Testis (tissue), 2 donors: ENCODE measurements at regions not wholly inside any gene's neighbourhood (a gene's known extent, or its start where the extent isn't known, plus 50 kb on each side); places are given as distances from the start of the nearest gene placed in this dataset.

Experiments
- DNase-seq: peaks from one replicate; pipeline ENCODE4 v3.0.0-alpha.2; 2019
- H3K27ac ChIP-seq, 2 donors: fragments of 200-600 bp; sonication (generic); one replicate each; pipeline ENCODE4 v1.5.1; 2019
- H3K27me3 ChIP-seq: fragments of 200-600 bp; sonication (generic); one replicate; pipeline ENCODE4 v1.5.1; 2019
- H3K36me3 ChIP-seq: fragments of 200-600 bp; sonication (generic); one replicate; pipeline ENCODE4 v1.5.1; 2017; ENCODE audit warnings: low read depth; ENCODE audit errors: missing control alignments
- H3K4me1 ChIP-seq: fragments of 200-600 bp; sonication (generic); one replicate; pipeline ENCODE4 v1.5.1; 2019
- H3K4me3 ChIP-seq, 2 donors: fragments of 200-600 bp; sonication (generic); one replicate each; pipeline ENCODE4 v1.5.1; 2017 to 2019
- H3K9me3 ChIP-seq: fragments of 200-600 bp; sonication (generic); one replicate; pipeline ENCODE4 v1.5.1; 2017
- POLR2A ChIP-seq: fragments of 450-650 bp; IDR thresholded peaks from one replicate; pipeline ENCODE4 v1.6.1; 2017; ENCODE audit warnings: antibody characterized with exemption, mild to moderate bottlenecking, moderate library complexity
- WGBS, 2 donors: methylation state at CpG; one replicate each; pipeline ENCODE4 v1.1.5; 2018; 5-methylcytosine and 5-hydroxymethylcytosine counted together
- intact Hi-C: fragments of 100-400 bp; cut with DNase I; formaldehyde crosslinking; loops from one replicate; pipeline ENCODE4 v1.15.1; 2023; ENCODE audit warnings: low total_unique reads
- TF ChIP-seq, protein P1 (sequence below), 3 experiments: fragments of 450-650 bp in 2 of 3; fragments of 200-600 bp in 1 of 3; sonication (generic) in 1 of 3; IDR thresholded peaks; one replicate each; pipeline ENCODE4 v1.5.1; 2016 to 2019; ENCODE audit warnings: antibody characterized with exemption in 3 of 3, mild to moderate bottlenecking in 2 of 3, moderate library complexity in 1 of 3

DNA sequence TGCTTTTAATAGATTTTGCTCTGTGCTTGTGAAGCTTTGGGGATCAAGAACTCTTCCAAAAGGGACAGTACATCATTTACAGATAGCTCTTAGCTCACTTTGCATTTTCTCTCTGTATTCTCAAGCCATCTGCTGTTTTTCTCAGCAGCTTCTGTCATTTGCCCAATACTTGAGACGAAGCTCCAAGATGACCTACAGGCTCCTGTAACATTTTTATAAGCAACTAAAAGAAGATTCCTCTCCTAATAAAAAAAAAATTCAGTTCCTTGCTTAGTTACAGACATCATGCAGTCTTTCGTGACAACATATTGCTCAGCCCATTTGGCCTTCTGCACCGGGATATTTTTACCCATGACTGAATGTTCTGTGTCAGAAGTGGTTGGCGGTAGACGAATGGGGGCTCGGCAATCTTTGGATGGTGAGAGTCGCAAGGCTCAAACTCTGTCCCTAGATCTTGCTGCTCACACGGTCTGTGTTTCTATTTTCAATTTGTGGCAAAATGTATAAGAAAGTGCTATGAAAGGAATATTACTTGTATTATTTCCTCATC lies 215.6 kb downstream of the FSCB start:
- no peak for DNase-seq
- no peaks in the 10 kb centered on the region for H3K4me1 ChIP-seq
- intact Hi-C loops, result no loop called here
- H3K36me3 ChIP-seq, result no peaks in the 10 kb centered on the region
- no peaks in the 10 kb centered on the region for H3K27me3 ChIP-seq
- TF ChIP-seq, protein P1, sequence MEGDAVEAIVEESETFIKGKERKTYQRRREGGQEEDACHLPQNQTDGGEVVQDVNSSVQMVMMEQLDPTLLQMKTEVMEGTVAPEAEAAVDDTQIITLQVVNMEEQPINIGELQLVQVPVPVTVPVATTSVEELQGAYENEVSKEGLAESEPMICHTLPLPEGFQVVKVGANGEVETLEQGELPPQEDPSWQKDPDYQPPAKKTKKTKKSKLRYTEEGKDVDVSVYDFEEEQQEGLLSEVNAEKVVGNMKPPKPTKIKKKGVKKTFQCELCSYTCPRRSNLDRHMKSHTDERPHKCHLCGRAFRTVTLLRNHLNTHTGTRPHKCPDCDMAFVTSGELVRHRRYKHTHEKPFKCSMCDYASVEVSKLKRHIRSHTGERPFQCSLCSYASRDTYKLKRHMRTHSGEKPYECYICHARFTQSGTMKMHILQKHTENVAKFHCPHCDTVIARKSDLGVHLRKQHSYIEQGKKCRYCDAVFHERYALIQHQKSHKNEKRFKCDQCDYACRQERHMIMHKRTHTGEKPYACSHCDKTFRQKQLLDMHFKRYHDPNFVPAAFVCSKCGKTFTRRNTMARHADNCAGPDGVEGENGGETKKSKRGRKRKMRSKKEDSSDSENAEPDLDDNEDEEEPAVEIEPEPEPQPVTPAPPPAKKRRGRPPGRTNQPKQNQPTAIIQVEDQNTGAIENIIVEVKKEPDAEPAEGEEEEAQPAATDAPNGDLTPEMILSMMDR (IDR thresholded peaks at IDR 0.05), result no peak
- TF ChIP-seq POLR2A, result no peak
- no peak overlapping the region for H3K27ac ChIP-seq
- 70 to 78% methylated on average over 8 of the region's 8 CpGs for WGBS, 2 donors
- H3K4me3 ChIP-seq, result no peak overlapping the region
- H3K9me3 ChIP-seq, result no peaks in the 10 kb centered on the region

DNA sequence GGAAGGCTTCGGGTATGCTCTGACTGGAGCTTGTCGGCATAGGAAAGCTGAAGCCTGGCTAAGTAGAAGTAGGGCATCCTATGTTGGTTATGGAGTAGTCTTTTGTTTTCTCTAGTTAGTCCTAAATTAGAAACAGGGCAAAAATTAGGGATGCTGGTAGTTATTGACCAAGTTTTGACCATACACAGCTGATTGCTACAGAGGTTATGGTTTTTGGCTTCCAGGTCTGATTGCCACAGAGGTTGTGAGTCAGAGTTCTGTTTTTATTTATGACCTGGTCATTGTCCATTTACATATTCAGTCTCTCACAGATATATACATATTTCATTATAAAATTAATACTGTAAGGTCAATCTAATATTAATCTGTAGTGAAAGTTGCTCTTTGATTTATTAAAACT lies 219.2 kb downstream of the FSCB start:
- WGBS, 2 donors, result 88 to 94% methylated on average over 2 of the region's 2 CpGs
- no peak overlapping the region for H3K4me3 ChIP-seq
- H3K36me3 ChIP-seq, result no peaks in the 10 kb centered on the region
- no peak overlapping the region for H3K27ac ChIP-seq
- no peaks in the 10 kb centered on the region for H3K9me3 ChIP-seq
- no peaks in the 10 kb centered on the region for H3K4me1 ChIP-seq
- no peaks in the 10 kb centered on the region for H3K27me3 ChIP-seq
- no peak for DNase-seq
- no peak for TF ChIP-seq POLR2A
- TF ChIP-seq, protein P1 (IDR thresholded peaks at IDR 0.05), result no peak
- intact Hi-C loops, result no loop called here

DNA sequence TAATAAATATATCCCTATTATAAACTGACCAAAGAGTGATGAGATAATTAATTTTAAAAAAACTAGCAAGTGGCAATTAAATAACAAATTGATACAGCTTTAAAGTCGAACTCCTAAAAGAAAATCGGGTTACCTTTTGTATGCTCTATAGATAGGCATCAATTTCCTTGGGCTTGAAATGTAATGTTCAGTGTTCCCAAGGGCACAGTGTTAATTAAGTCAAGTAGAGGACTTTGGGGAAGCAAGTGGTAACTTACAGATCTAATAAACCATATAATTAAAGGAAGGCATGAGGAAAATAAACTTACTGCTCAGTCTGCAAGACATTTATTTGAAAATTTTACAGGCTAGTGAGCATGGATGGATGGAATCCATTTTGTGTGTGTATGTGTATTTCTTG lies 220.9 kb downstream of the FSCB start:
- TF ChIP-seq, protein P1 (IDR thresholded peaks at IDR 0.05), result no peak
- no peak for TF ChIP-seq POLR2A
- no peaks in the 10 kb centered on the region for H3K27me3 ChIP-seq
- intact Hi-C loops, result no loop called here
- H3K4me3 ChIP-seq, result no peak overlapping the region
- no peak for DNase-seq
- no peaks in the 10 kb centered on the region for H3K9me3 ChIP-seq
- H3K4me1 ChIP-seq, result no peaks in the 10 kb centered on the region
- no peaks in the 10 kb centered on the region for H3K36me3 ChIP-seq
- 79 to 86% methylated on average over 2 of the region's 2 CpGs for WGBS, 2 donors
- H3K27ac ChIP-seq, result no peak overlapping the region

DNA sequence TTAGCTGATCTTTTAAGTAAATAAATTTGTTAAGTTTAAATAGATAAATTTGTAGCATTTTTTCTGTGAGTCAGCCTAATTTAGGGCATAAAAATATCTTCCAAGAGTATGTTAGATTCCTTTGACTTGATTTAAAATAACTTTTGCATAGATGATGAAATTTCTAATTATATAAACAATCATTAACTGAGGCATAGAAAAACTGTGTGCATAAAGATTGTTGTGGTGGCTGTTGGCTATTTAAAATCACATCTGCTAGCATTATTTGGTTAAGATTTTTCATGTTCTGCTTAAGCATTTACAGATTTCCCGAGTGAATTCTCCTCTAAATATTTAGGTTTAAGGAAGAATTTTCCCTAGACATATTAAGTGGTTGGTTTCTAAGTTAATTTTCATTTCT lies 223.2 kb downstream of the FSCB start:
- no peaks in the 10 kb centered on the region for H3K27me3 ChIP-seq
- H3K27ac ChIP-seq, result no peak overlapping the region
- no peaks in the 10 kb centered on the region for H3K36me3 ChIP-seq
- intact Hi-C loops, result no loop called here
- no peaks in the 10 kb centered on the region for H3K9me3 ChIP-seq
- no peaks in the 10 kb centered on the region for H3K4me1 ChIP-seq
- no peak for DNase-seq
- WGBS, 2 donors, result 59 to 67% methylated on average over 1 of the region's 1 CpG
- no peak for TF ChIP-seq POLR2A
- TF ChIP-seq, protein P1 (IDR thresholded peaks at IDR 0.05), result no peak
- H3K4me3 ChIP-seq, result no peak overlapping the region

DNA sequence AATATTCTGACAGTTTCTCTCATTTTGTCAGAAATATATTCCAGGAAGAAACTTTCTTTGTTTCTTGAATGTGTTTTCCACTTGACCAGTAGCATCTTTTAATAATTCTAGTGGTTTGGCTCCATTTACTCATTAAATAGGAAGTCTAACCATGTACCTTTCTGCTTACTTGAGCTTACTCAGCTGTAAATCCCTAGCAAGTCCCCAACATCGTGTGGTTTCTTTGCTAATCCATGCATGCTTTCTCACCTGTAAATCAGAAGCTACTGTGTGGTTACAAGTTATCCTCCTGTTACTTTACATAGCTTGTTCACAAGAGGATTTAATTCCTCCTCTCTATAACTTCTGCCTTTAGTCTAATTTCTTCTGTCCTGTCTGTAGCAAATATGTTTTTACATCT lies 227.7 kb downstream of the FSCB start:
- Histone ChIP-seq H3K36me3 (no peaks in the 10 kb centered on the region), H3K27ac (no peak overlapping the region), H3K27me3 (no peaks in the 10 kb centered on the region), H3K9me3 (no peaks in the 10 kb centered on the region), H3K4me1 (no peaks in the 10 kb centered on the region), H3K4me3 (no peak overlapping the region)
- intact Hi-C loops, result no loop called here
- no peak for DNase-seq
- no peak for TF ChIP-seq POLR2A
- TF ChIP-seq, protein P1 (IDR thresholded peaks at IDR 0.05), result no peak
- 5 to 36% methylated on average over 1 of the region's 1 CpG for WGBS, 2 donors
